PC-9 (cell line): ENCODE measurements at regions not wholly inside any gene's neighbourhood (a gene's known extent, or its start where the extent isn't known, plus 50 kb on each side); places are given as distances from the start of the nearest gene placed in this dataset.

Source experiments
- EZH2 ChIP-seq: fragments of 200-600 bp; sonication (generic); IDR thresholded peaks from 2 replicates; pipeline ENCODE4 v1.8.0; 2017; ENCODE audit warnings: antibody characterized with exemption, low read depth
- TF ChIP-seq, protein P1 (sequence below): fragments of 200-600 bp; sonication (generic); conservative IDR thresholded peaks from 2 replicates; pipeline ENCODE4 v1.6.1; 2017; ENCODE audit warnings: mixed run types, antibody characterized with exemption, mild to moderate bottlenecking, moderate library complexity

DNA sequence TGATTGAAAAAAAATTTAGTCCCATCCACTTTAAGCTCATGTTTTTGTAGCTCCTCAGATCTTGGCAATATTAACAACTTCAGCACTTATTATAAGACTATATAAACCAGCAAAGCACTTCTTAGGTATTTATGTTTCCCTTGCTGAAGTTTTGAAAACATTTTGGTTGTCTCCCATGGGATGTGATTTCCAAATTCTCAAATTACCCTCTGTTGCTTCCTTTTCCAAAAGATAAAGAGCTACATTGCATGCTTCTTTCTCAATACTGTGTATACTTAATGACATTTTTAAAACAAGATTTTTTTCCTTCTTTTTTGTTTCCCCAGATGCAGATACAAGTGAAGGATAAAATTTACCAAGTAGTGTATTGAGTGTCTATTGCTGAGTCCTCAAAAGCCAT lies 567.1 kb downstream of the CSNK1G3 start:
- TF ChIP-seq, protein P1, sequence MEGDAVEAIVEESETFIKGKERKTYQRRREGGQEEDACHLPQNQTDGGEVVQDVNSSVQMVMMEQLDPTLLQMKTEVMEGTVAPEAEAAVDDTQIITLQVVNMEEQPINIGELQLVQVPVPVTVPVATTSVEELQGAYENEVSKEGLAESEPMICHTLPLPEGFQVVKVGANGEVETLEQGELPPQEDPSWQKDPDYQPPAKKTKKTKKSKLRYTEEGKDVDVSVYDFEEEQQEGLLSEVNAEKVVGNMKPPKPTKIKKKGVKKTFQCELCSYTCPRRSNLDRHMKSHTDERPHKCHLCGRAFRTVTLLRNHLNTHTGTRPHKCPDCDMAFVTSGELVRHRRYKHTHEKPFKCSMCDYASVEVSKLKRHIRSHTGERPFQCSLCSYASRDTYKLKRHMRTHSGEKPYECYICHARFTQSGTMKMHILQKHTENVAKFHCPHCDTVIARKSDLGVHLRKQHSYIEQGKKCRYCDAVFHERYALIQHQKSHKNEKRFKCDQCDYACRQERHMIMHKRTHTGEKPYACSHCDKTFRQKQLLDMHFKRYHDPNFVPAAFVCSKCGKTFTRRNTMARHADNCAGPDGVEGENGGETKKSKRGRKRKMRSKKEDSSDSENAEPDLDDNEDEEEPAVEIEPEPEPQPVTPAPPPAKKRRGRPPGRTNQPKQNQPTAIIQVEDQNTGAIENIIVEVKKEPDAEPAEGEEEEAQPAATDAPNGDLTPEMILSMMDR = no peak
- TF ChIP-seq EZH2 = no peak
